Keratinocyte (primary cell): ENCODE measurements at regions not wholly inside any gene's neighbourhood (a gene's known extent, or its start where the extent isn't known, plus 50 kb on each side); places are given as distances from the start of the nearest gene placed in this dataset.

Experiments
- EZH2 ChIP-seq: IDR thresholded peaks from one replicate; pipeline ENCODE4 v1.6.1; 2012; ENCODE audit warnings: inconsistent platforms, mild to moderate bottlenecking, low read length, moderate library complexity
- TF ChIP-seq, protein P1 (sequence below), 3 experiments: IDR thresholded peaks in 1 of 3; conservative IDR thresholded peaks in 1 of 3; optimal IDR thresholded peaks in 1 of 3; 2 replicates in 2 of 3; 3 replicates in 1 of 3; pipeline versions ENCODE3 to v1.5.1; 2011; ENCODE audit warnings: low read length in 3 of 3, mild to moderate bottlenecking in 3 of 3, moderate library complexity in 2 of 3, control low read depth in 1 of 3, inconsistent platforms in 1 of 3; ENCODE audit not compliant: insufficient read depth in 2 of 3; ENCODE audit errors: extremely low read depth in 1 of 3

- TF ChIP-seq, protein P1, sequence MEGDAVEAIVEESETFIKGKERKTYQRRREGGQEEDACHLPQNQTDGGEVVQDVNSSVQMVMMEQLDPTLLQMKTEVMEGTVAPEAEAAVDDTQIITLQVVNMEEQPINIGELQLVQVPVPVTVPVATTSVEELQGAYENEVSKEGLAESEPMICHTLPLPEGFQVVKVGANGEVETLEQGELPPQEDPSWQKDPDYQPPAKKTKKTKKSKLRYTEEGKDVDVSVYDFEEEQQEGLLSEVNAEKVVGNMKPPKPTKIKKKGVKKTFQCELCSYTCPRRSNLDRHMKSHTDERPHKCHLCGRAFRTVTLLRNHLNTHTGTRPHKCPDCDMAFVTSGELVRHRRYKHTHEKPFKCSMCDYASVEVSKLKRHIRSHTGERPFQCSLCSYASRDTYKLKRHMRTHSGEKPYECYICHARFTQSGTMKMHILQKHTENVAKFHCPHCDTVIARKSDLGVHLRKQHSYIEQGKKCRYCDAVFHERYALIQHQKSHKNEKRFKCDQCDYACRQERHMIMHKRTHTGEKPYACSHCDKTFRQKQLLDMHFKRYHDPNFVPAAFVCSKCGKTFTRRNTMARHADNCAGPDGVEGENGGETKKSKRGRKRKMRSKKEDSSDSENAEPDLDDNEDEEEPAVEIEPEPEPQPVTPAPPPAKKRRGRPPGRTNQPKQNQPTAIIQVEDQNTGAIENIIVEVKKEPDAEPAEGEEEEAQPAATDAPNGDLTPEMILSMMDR (optimal IDR thresholded peaks at IDR 0.05 in 1 of 3, IDR thresholded peaks at IDR 0.05 in 1 of 3, conservative IDR thresholded peaks at IDR 0.05 in 1 of 3; ENCODE audit: extremely low read depth in 1 of 3, insufficient read depth in 2 of 3, low read length in 3 of 3) = no peak
- no peak for TF ChIP-seq EZH2
Observed at GRCh38 chr16:87161822-87162676, 155.1 kb downstream of the C16orf95 start.
